HAP-1 (cell line): ENCODE measurements at regions not wholly inside any gene's neighbourhood (a gene's known extent, or its start where the extent isn't known, plus 50 kb on each side); places are given as distances from the start of the nearest gene placed in this dataset.
A peak's percentile ranks its signal among the peaks of the same experiment; 100 is the strongest.
"Not testable (repeated sequence)": the region's sequence is repeated elsewhere in the genome, so short reads cannot be mapped to it uniquely, and the experiment has no call there.

Experiments
- DNase-seq, 2 experiments: peaks; one replicate each; pipeline ENCODE4 v3.0.0-alpha.2; 2016 to 2020; ENCODE audit warnings: low spot score in 2 of 2
- H3K27me3 ChIP-seq: fragments of 250-450 bp; sonication (Bioruptor Pico); 2 replicates; pipeline ENCODE4 v1.5.1; 2020; ENCODE audit warnings: low read depth, mild to moderate bottlenecking, moderate library complexity
- H3K36me3 ChIP-seq: fragments of 250-450 bp; sonication (Bioruptor Pico); replicated peaks from 2 replicates; pipeline ENCODE4 v1.5.1; 2020; ENCODE audit warnings: mild to moderate bottlenecking
- H3K4me1 ChIP-seq: fragments of 250-450 bp; sonication (Bioruptor Pico); 2 replicates; pipeline ENCODE4 v1.5.1; 2020; ENCODE audit warnings: mild to moderate bottlenecking
- H3K4me3 ChIP-seq: fragments of 250-450 bp; sonication (Bioruptor Pico); 2 replicates; pipeline ENCODE4 v1.5.1; 2020; ENCODE audit warnings: mild to moderate bottlenecking, moderate library complexity
- H3K9me3 ChIP-seq: fragments of 250-450 bp; sonication (Bioruptor Pico); 2 replicates; pipeline ENCODE4 v1.5.1; 2020; ENCODE audit warnings: mild to moderate bottlenecking, moderate library complexity
- in situ Hi-C: fragments of 300-500 bp; cut with MboI; formaldehyde crosslinking; loops from 3 replicates; pipeline ENCODE4 v1.14.3; 2020; ENCODE audit warnings: low sequenced_read_pairs, inconsistent platforms, mixed read lengths

- Histone ChIP-seq H3K27me3 (no peaks in the 10 kb centered on the region), H3K4me3 (no peak overlapping the region), H3K4me1 (peaks cover 15% of the 10 kb centered on the region), H3K9me3 (no peaks in the 10 kb centered on the region; the same call in 1 of the 2 replicates), H3K36me3 (no peaks in the 10 kb centered on the region)
- in situ Hi-C loops: no loop called here
- DNase-seq: peak; percentile 63 to 98
Observed at GRCh38 chr4:164108971-164109370, 614.5 kb downstream of the TMA16 start.

GRCh38 chr4:164109503-164109902 lies 615.0 kb downstream of the TMA16 start:
- Histone ChIP-seq H3K9me3 (no peaks in the 10 kb centered on the region; the same call in 1 of the 2 replicates), H3K4me3 (no peak overlapping the region), H3K27me3 (no peaks in the 10 kb centered on the region), H3K4me1 (peaks cover 15% of the 10 kb centered on the region), H3K36me3 (no peaks in the 10 kb centered on the region)
- DNase-seq: peak in 1 of 2 experiments; percentile 41
- in situ Hi-C loops: no loop called here

GRCh38 chr4:164115236-164115635 lies 620.7 kb downstream of the TMA16 start:
- no peaks in the 10 kb centered on the region for H3K36me3 ChIP-seq
- peaks cover 10% of the 10 kb centered on the region for H3K4me1 ChIP-seq

GRCh38 chr4:164116286-164116685 lies 621.8 kb downstream of the TMA16 start:
- no peak for DNase-seq
- H3K9me3 ChIP-seq: no peaks in the 10 kb centered on the region
- H3K4me3 ChIP-seq: no peak overlapping the region
- in situ Hi-C loops: no loop called here
- no peaks in the 10 kb centered on the region for H3K36me3 ChIP-seq
- H3K27me3 ChIP-seq: no peaks in the 10 kb centered on the region
- H3K4me1 ChIP-seq: peaks cover 10% of the 10 kb centered on the region

More at GRCh38 chr4:164115236-164115635, 620.7 kb downstream of the TMA16 start:
- Histone ChIP-seq H3K4me3 (no peak overlapping the region), H3K27me3 (no peaks in the 10 kb centered on the region), H3K9me3 (no peaks in the 10 kb centered on the region)
- no peak for DNase-seq
- in situ Hi-C loops: no loop called here

GRCh38 chr4:164134388-164134787 lies 619.5 kb upstream of the SMIM31 start:
- in situ Hi-C loops: no loop called here
- DNase-seq: no peak

GRCh38 chr4:164136180-164136616 lies 617.7 kb upstream of the SMIM31 start:
- in situ Hi-C loops: no loop called here
- no peak overlapping the region for H3K4me3 ChIP-seq

More at GRCh38 chr4:164134388-164134787, 619.5 kb upstream of the SMIM31 start:
- Histone ChIP-seq H3K4me3 (no peak overlapping the region), H3K9me3 (no peaks in the 10 kb centered on the region), H3K4me1 (no peaks in the 10 kb centered on the region; the same call in 1 of the 2 replicates), H3K27me3 (no peaks in the 10 kb centered on the region), H3K36me3 (no peaks in the 10 kb centered on the region)

GRCh38 chr4:164138521-164138920 lies 615.4 kb upstream of the SMIM31 start:
- H3K9me3 ChIP-seq: no peaks in the 10 kb centered on the region
- no peaks in the 10 kb centered on the region for H3K36me3 ChIP-seq
- DNase-seq: no peak
- no peak overlapping the region for H3K4me3 ChIP-seq
- in situ Hi-C loops: no loop called here
- H3K27me3 ChIP-seq: no peaks in the 10 kb centered on the region
- no peaks in the 10 kb centered on the region for H3K4me1 ChIP-seq

More at GRCh38 chr4:164136180-164136616, 617.7 kb upstream of the SMIM31 start:
- Histone ChIP-seq H3K9me3 (no peaks in the 10 kb centered on the region), H3K36me3 (no peaks in the 10 kb centered on the region), H3K27me3 (no peaks in the 10 kb centered on the region), H3K4me1 (no peaks in the 10 kb centered on the region; the same call in 1 of the 2 replicates)
- no peak for DNase-seq

- Histone ChIP-seq H3K27me3 (no peaks in the 10 kb centered on the region), H3K36me3 (no peaks in the 10 kb centered on the region), H3K4me1 (no peaks in the 10 kb centered on the region), H3K4me3 (no peak overlapping the region), H3K9me3 (no peaks in the 10 kb centered on the region)
- in situ Hi-C loops: no loop called here
- DNase-seq: no peak
Observed at GRCh38 chr4:164139291-164139690, 614.6 kb upstream of the SMIM31 start.

GRCh38 chr4:164141755-164142375 lies 612.1 kb upstream of the SMIM31 start:
- H3K9me3 ChIP-seq, H3K36me3 ChIP-seq, in situ Hi-C loops, H3K4me1 ChIP-seq, H3K27me3 ChIP-seq, H3K4me3 ChIP-seq: not testable (repeated sequence)
- DNase-seq: peak in 1 of 2 experiments; percentile 11

GRCh38 chr4:164154416-164154815 lies 599.5 kb upstream of the SMIM31 start:
- in situ Hi-C loops: no loop called here
- DNase-seq: no peak
- Histone ChIP-seq H3K4me3 (no peak overlapping the region), H3K4me1 (no peaks in the 10 kb centered on the region), H3K9me3 (no peaks in the 10 kb centered on the region), H3K27me3 (no peaks in the 10 kb centered on the region), H3K36me3 (no peaks in the 10 kb centered on the region)

GRCh38 chr4:164169591-164169990 lies 584.3 kb upstream of the SMIM31 start:
- no peaks in the 10 kb centered on the region for H3K4me1 ChIP-seq
- no peak for DNase-seq
- no peaks in the 10 kb centered on the region for H3K9me3 ChIP-seq
- no peaks in the 10 kb centered on the region for H3K36me3 ChIP-seq
- no peak overlapping the region for H3K4me3 ChIP-seq
- in situ Hi-C loops: no loop called here
- no peaks in the 10 kb centered on the region for H3K27me3 ChIP-seq

GRCh38 chr4:164177153-164177552 lies 576.8 kb upstream of the SMIM31 start:
- Histone ChIP-seq H3K4me1 (peaks cover 12% of the 10 kb centered on the region), H3K4me3 (no peak overlapping the region), H3K9me3 (no peaks in the 10 kb centered on the region), H3K27me3 (no peaks in the 10 kb centered on the region), H3K36me3 (no peaks in the 10 kb centered on the region)
- in situ Hi-C loops: no loop called here
- DNase-seq: peak; percentile 43 to 88

GRCh38 chr4:164177753-164178152 lies 576.2 kb upstream of the SMIM31 start:
- peaks cover 12% of the 10 kb centered on the region for H3K4me1 ChIP-seq
- in situ Hi-C loops: no loop called here

GRCh38 chr4:164188236-164188635 lies 565.7 kb upstream of the SMIM31 start:
- no peak for DNase-seq
- in situ Hi-C loops: no loop called here

More at GRCh38 chr4:164177753-164178152, 576.2 kb upstream of the SMIM31 start:
- Histone ChIP-seq H3K27me3 (no peaks in the 10 kb centered on the region), H3K9me3 (no peaks in the 10 kb centered on the region), H3K4me3 (no peak overlapping the region), H3K36me3 (no peaks in the 10 kb centered on the region)
- DNase-seq: no peak

GRCh38 chr4:164192844-164193243 lies 561.1 kb upstream of the SMIM31 start:
- in situ Hi-C loops: no loop called here
- H3K9me3 ChIP-seq: no peaks in the 10 kb centered on the region
- H3K27me3 ChIP-seq: no peaks in the 10 kb centered on the region
- DNase-seq: no peak
- no peak overlapping the region for H3K4me3 ChIP-seq
- no peaks in the 10 kb centered on the region for H3K4me1 ChIP-seq
- H3K36me3 ChIP-seq: no peaks in the 10 kb centered on the region

More at GRCh38 chr4:164188236-164188635, 565.7 kb upstream of the SMIM31 start:
- Histone ChIP-seq H3K9me3 (no peaks in the 10 kb centered on the region), H3K4me1 (no peaks in the 10 kb centered on the region), H3K27me3 (no peaks in the 10 kb centered on the region), H3K36me3 (no peaks in the 10 kb centered on the region), H3K4me3 (no peak overlapping the region)
